ENCODE measurements at regions not wholly inside any gene's neighbourhood (a gene's known extent, or its start where the extent isn't known, plus 50 kb on each side); places are given as distances from the start of the nearest gene placed in this dataset.

DNA sequence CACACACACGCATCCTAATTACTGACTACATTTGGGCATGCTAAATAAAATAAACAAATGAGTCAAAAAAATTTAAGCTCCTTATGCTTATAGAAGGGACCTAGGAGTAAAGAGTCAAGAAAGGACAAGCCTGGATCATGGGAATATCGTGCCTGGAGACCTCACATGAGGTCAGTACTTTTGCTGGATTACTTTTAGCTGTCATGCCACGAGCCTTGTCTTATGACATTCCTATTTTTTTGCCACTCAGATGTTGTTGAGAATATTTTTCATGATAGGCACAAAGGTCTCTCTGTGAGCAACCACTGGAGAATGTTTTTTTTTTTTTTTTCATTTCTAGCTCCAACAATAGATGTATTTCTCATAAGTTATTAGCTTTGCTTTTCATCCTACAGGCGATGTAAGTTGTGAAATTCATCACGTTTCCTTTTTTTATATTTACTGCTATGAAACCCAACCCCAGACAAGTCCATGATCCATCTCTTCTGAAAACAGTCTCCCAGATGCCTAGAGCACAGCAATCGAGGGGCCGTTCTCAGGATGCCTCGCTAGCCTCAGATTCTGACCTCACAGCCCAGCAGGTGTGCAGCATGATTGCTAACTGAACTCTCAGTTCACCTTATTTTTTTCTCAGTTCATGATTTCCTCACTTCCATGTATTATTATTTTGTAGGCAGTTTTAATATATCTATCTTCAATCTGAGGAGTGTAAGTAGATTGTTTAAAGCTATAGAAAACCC is 464.5 kb downstream of the IRS1 start:
- TF ChIP-seq, protein P1, sequence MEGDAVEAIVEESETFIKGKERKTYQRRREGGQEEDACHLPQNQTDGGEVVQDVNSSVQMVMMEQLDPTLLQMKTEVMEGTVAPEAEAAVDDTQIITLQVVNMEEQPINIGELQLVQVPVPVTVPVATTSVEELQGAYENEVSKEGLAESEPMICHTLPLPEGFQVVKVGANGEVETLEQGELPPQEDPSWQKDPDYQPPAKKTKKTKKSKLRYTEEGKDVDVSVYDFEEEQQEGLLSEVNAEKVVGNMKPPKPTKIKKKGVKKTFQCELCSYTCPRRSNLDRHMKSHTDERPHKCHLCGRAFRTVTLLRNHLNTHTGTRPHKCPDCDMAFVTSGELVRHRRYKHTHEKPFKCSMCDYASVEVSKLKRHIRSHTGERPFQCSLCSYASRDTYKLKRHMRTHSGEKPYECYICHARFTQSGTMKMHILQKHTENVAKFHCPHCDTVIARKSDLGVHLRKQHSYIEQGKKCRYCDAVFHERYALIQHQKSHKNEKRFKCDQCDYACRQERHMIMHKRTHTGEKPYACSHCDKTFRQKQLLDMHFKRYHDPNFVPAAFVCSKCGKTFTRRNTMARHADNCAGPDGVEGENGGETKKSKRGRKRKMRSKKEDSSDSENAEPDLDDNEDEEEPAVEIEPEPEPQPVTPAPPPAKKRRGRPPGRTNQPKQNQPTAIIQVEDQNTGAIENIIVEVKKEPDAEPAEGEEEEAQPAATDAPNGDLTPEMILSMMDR (IDR thresholded peaks at IDR 0.05) = no peak
- TF ChIP-seq POLR2AphosphoS5 (IDR thresholded peaks at IDR 0.05) = no peak
- no peak for TF ChIP-seq POLR2A (IDR thresholded peaks at IDR 0.05)
